IMR-90 (cell line): ENCODE measurements at regions not wholly inside any gene's neighbourhood (a gene's known extent, or its start where the extent isn't known, plus 50 kb on each side); places are given as distances from the start of the nearest gene placed in this dataset.

Experiments
- ATAC-seq: fragments of 200-7000 bp; cut with Tn5 transposase; 2 replicates; pipeline ENCODE4 v1.9.1; 2020; ENCODE audit warnings: low read depth, mild to moderate bottlenecking, moderate library complexity
- BruUV-seq: library from RNA; stranded (reverse); fragments of 400-500 nt; replicated peaks from 2 replicates; lab custom pipeline; 2021; lab: Mats Ljungman, UMichigan
- CTCF ChIA-PET: fragments of 300-600 bp; formaldehyde crosslinking; extraction: SDS; loops from one replicate; lab custom pipeline; 2021; ENCODE audit warnings: antibody characterized with exemption; lab: Yijun Ruan, JAX
- POLR2A ChIA-PET: fragments of 300-600 bp; sonication (Branson Sonifier 250); formaldehyde crosslinking; loops from one replicate; lab custom pipeline; 2022; ENCODE audit warnings: antibody characterized with exemption; ENCODE audit not compliant: unreplicated experiment; lab: Charles Lee
- DNase-seq: peaks from one replicate; pipeline ENCODE4 v3.0.0; 2013
- H2AFZ ChIP-seq: replicated peaks from 2 replicates; pipeline ENCODE3; 2013; ENCODE audit warnings: low read length, mild to moderate bottlenecking; ENCODE audit not compliant: poor library complexity
- H2AK5ac ChIP-seq: 2 replicates; pipeline ENCODE4 v1.6.1; 2013; ENCODE audit warnings: low read depth, low read length, inconsistent platforms
- H2AK9ac ChIP-seq: replicated peaks from 2 replicates; pipeline ENCODE3; 2013; ENCODE audit warnings: mild to moderate bottlenecking, low read depth, low read length, moderate library complexity; ENCODE audit not compliant: poor library complexity
- H2BK120ac ChIP-seq: 2 replicates; pipeline ENCODE4 v1.6.1; 2013; ENCODE audit warnings: low read depth, low read length, inconsistent platforms
- H2BK15ac ChIP-seq: 3 replicates; pipeline ENCODE4 v1.6.1; 2013; ENCODE audit warnings: low read depth, low read length, inconsistent platforms
- H2BK20ac ChIP-seq: 2 replicates; pipeline ENCODE4 v1.6.1; 2013; ENCODE audit warnings: low read depth, mild to moderate bottlenecking, inconsistent platforms, low read length, moderate library complexity
- H2BK5ac ChIP-seq: 2 replicates; pipeline ENCODE4 v1.6.1; 2013; ENCODE audit warnings: mild to moderate bottlenecking, low read depth, low read length, inconsistent platforms; ENCODE audit not compliant: poor library complexity, severe bottlenecking
- H3K14ac ChIP-seq: replicated peaks from 2 replicates; pipeline ENCODE4 v1.6.1; 2013; ENCODE audit warnings: low read depth, low read length, inconsistent platforms
- H3K18ac ChIP-seq: 2 replicates; pipeline ENCODE4 v1.6.1; 2013; ENCODE audit warnings: low read depth, low read length, control low read depth
- H3K23ac ChIP-seq: 2 replicates; pipeline ENCODE4 v1.6.1; 2013; ENCODE audit warnings: low read depth, low read length, inconsistent platforms
- H3K27ac ChIP-seq: 2 replicates; pipeline ENCODE4 v1.5.1; 2013; ENCODE audit warnings: mild to moderate bottlenecking, control low read depth, low read length; ENCODE audit not compliant: insufficient read depth
- H3K27me3 ChIP-seq: 2 replicates; pipeline ENCODE4 v1.6.1; 2013; ENCODE audit warnings: low read length; ENCODE audit not compliant: control insufficient read depth, insufficient read depth
- H3K36me3 ChIP-seq: 2 replicates; pipeline ENCODE4 v1.6.1; 2013; ENCODE audit warnings: low read length, mixed read lengths; ENCODE audit not compliant: control insufficient read depth, insufficient read depth
- H3K4ac ChIP-seq: 2 replicates; pipeline ENCODE4 v1.6.1; 2013; ENCODE audit warnings: low read depth, low read length, inconsistent platforms
- H3K4me1 ChIP-seq: 2 replicates; pipeline ENCODE4 v1.6.1; 2013; ENCODE audit warnings: low read length, mixed read lengths; ENCODE audit not compliant: control insufficient read depth, insufficient read depth
- H3K4me2 ChIP-seq: 2 replicates; pipeline ENCODE4 v1.6.1; 2013; ENCODE audit warnings: low read depth, mild to moderate bottlenecking, control low read depth, low read length, moderate library complexity
- H3K4me3 ChIP-seq: 2 replicates; pipeline ENCODE4 v1.5.1; 2013; ENCODE audit warnings: low read depth, mild to moderate bottlenecking, control low read depth, low read length, moderate library complexity; ENCODE audit not compliant: insufficient read depth
- H3K56ac ChIP-seq: 2 replicates; pipeline ENCODE4 v1.6.1; 2013; ENCODE audit warnings: low read length, inconsistent platforms; ENCODE audit not compliant: insufficient read depth; ENCODE audit errors: extremely low read depth
- H3K79me1 ChIP-seq, 2 experiments: 2 replicates each; pipeline ENCODE4 v1.6.1; 2013; ENCODE audit warnings: low read length in 2 of 2, inconsistent platforms in 1 of 2, low read depth in 1 of 2
- H3K9ac ChIP-seq: 2 replicates; pipeline ENCODE4 v1.6.1; 2013; ENCODE audit warnings: low read depth, low read length, control low read depth
- H3K9me1 ChIP-seq: 2 replicates; pipeline ENCODE4 v1.6.1; 2013; ENCODE audit warnings: low read length, inconsistent platforms; ENCODE audit not compliant: insufficient read depth
- H3K9me3 ChIP-seq: 2 replicates; pipeline ENCODE4 v1.6.1; 2013; ENCODE audit warnings: low read length; ENCODE audit not compliant: control insufficient read depth, insufficient read depth
- H4K20me1 ChIP-seq: 2 replicates; pipeline ENCODE4 v1.6.1; 2013; ENCODE audit warnings: low read length, inconsistent platforms; ENCODE audit not compliant: insufficient read depth
- H4K5ac ChIP-seq: 2 replicates; pipeline ENCODE4 v1.6.1; 2013; ENCODE audit warnings: mild to moderate bottlenecking, low read depth, low read length, control low read depth
- H4K8ac ChIP-seq, 2 experiments: 2 replicates each; pipeline ENCODE4 v1.6.1; 2013; ENCODE audit warnings: low read depth in 2 of 2, low read length in 2 of 2, control low read depth in 1 of 2, inconsistent platforms in 1 of 2
- H4K91ac ChIP-seq: 2 replicates; pipeline ENCODE4 v1.6.1; 2013; ENCODE audit warnings: low read depth, low read length, inconsistent platforms; ENCODE audit not compliant: insufficient read depth
- BHLHE40 ChIP-seq: fragments of 150-350 bp; IDR thresholded peaks from 2 replicates; pipeline ENCODE4 v1.6.1; 2016; ENCODE audit warnings: mild to moderate bottlenecking, low read depth, low read length
- CHD1 ChIP-seq: IDR thresholded peaks from 2 replicates; pipeline ENCODE4 v1.6.1; 2012; ENCODE audit warnings: low read depth, low read length, improper control_type of control experiment
- FOS ChIP-seq: fragments of 150-350 bp; IDR thresholded peaks from 2 replicates; pipeline ENCODE4 v1.6.1; 2016; ENCODE audit warnings: low read depth, low read length
- MXI1 ChIP-seq: IDR thresholded peaks from 2 replicates; pipeline ENCODE4 v1.6.1; 2012; ENCODE audit warnings: low read depth, mild to moderate bottlenecking, low read length, moderate library complexity, borderline replicate concordance
- RCOR1 ChIP-seq: IDR thresholded peaks from 2 replicates; pipeline ENCODE4 v1.6.1; 2012; ENCODE audit warnings: mild to moderate bottlenecking, low read length, improper control_type of control experiment; ENCODE audit not compliant: insufficient replicate concordance
- SMC3 ChIP-seq: fragments of 150-350 bp; IDR thresholded peaks from 2 replicates; pipeline ENCODE4 v1.6.1; 2016; ENCODE audit warnings: low read depth, mild to moderate bottlenecking, antibody characterized with exemption, low read length, moderate library complexity
- dilution Hi-C: fragments of 300-500 bp; cut with HindIII; formaldehyde crosslinking; loops from one replicate; pipeline ENCODE4 v1.14.3; 2018; ENCODE audit warnings: low sequenced_read_pairs; ENCODE audit not compliant: unreplicated experiment
- in situ Hi-C: fragments of 300-500 bp; cut with MboI; formaldehyde crosslinking; loops from 3 replicates; pipeline ENCODE4 v1.14.3; 2019; ENCODE audit warnings: low sequenced_read_pairs, inconsistent platforms, mixed read lengths
- intact Hi-C: fragments of 100-400 bp; cut with micrococcal nuclease; formaldehyde crosslinking; loops from 2 replicates; pipeline ENCODE4 v1.10.0; 2022
- TF ChIP-seq, protein P1 (sequence below): fragments of 150-350 bp; IDR thresholded peaks from 2 replicates; pipeline ENCODE4 v1.6.1; 2016; ENCODE audit warnings: low read depth, mild to moderate bottlenecking, low read length, moderate library complexity, borderline replicate concordance

DNA sequence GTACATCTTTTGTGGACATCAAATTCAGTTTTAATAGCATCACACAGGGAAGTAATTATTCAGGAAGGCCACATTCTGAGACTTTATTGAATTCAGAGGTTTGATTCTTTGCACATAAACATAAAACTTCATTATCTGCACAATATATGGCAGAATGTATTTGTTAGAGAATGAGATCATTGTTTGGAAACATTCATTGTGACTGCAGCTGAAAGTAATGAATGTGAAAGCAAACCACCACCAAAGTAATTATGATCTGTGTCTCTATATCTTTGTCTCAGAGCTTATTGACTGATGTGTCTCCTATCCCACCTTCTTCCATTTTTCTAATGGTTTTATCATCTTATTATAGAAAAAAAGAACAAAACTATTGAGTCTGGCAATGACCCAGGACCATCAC, 340.9 kb upstream of the PCDH15 start:
- no TSS peak for BruUV-seq
- intact Hi-C loops = no loop called here
- TF ChIP-seq, protein P1, sequence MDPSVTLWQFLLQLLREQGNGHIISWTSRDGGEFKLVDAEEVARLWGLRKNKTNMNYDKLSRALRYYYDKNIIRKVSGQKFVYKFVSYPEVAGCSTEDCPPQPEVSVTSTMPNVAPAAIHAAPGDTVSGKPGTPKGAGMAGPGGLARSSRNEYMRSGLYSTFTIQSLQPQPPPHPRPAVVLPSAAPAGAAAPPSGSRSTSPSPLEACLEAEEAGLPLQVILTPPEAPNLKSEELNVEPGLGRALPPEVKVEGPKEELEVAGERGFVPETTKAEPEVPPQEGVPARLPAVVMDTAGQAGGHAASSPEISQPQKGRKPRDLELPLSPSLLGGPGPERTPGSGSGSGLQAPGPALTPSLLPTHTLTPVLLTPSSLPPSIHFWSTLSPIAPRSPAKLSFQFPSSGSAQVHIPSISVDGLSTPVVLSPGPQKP = no peak
- TF ChIP-seq SMC3 = no peak
- TF ChIP-seq CHD1 = no peak
- no peak for TF ChIP-seq FOS
- TF ChIP-seq RCOR1 = no peak
- no peak for TF ChIP-seq BHLHE40
- no peak for TF ChIP-seq MXI1

More for the DNA sequence above, 340.9 kb upstream of the PCDH15 start:
- DNase-seq (no peak), ATAC-seq (no peak)
- Histone ChIP-seq H3K9me1 (no peaks in the 10 kb centered on the region), H2BK120ac (no peak overlapping the region), H3K79me1 (no peaks in the 10 kb centered on the region), H3K36me3 (no peaks in the 10 kb centered on the region), H2BK20ac (no peak overlapping the region), H4K8ac (no peak overlapping the region), H3K56ac (no peak overlapping the region), H2BK5ac (no peak overlapping the region), H3K23ac (no peak overlapping the region), H3K27me3 (no peaks in the 10 kb centered on the region), H2AFZ (no peak overlapping the region), H3K18ac (no peak overlapping the region), H3K9me3 (0 out of 2 replicates have a peak, but pooled peaks cover 1% of the 10 kb centered on the region), H3K4me3 (no peak overlapping the region), H4K5ac (no peak overlapping the region), H4K20me1 (no peaks in the 10 kb centered on the region), H3K9ac (no peak overlapping the region), H2AK5ac (no peak overlapping the region), H4K91ac (no peak overlapping the region), H2AK9ac (no peak overlapping the region), H2BK15ac (no peak overlapping the region), H3K27ac (no peak overlapping the region), H3K4me2 (no peak overlapping the region), H3K4me1 (no peaks in the 10 kb centered on the region), H3K4ac (no peak overlapping the region), H3K14ac (no peak overlapping the region)
- ChIA-PET POLR2A (no interaction called here), CTCF (no interaction called here)
- in situ Hi-C loops (no loop called here), dilution Hi-C loops (no loop called here)
